HCT116 (cell line): ENCODE measurements at regions not wholly inside any gene's neighbourhood (a gene's known extent, or its start where the extent isn't known, plus 50 kb on each side); places are given as distances from the start of the nearest gene placed in this dataset.

ENCODE experiments used
- ATAC-seq: fragments of 200-7000 bp; cut with Tn5 transposase; 2 replicates; pipeline ENCODE4 v1.9.1; 2020; ENCODE audit warnings: mild to moderate bottlenecking, moderate library complexity
- BruUV-seq: library from RNA; stranded (reverse); fragments of 400-500 nt; replicated peaks from 2 replicates; lab custom pipeline; 2021; lab: Mats Ljungman, UMichigan
- CTCF ChIA-PET: fragments of 300-600 bp; sonication (Branson Sonifier 250); formaldehyde crosslinking; loops from one replicate; lab custom pipeline; 2021; ENCODE audit warnings: antibody characterized with exemption; lab: Charles Lee
- POLR2A ChIA-PET: fragments of 300-600, 350-600 bp; sonication (Branson Sonifier 250); formaldehyde crosslinking; loops from one replicate; lab custom pipeline; 2021; ENCODE audit warnings: antibody characterized with exemption; lab: Charles Lee
- RAD21 ChIA-PET, 2 experiments: fragments of 300-600 bp; sonication (Branson Sonifier 250); formaldehyde crosslinking; loops; one replicate each; lab custom pipeline; 2023; ENCODE audit warnings: low total read pairs in 2 of 2; ENCODE audit not compliant: uncharacterized antibody in 2 of 2, unreplicated experiment in 2 of 2, low non-redundant PET in 1 of 2; lab: Charles Lee
- DNase-seq: peaks from one replicate; pipeline ENCODE4 v3.0.0-alpha.2; 2010; ENCODE audit warnings: low read depth, low spot score
- H2AFZ ChIP-seq: fragments of 200-600 bp; shearing (Covaris generic), sonication (generic); 2 replicates; pipeline ENCODE4 v1.6.1; 2017; ENCODE audit warnings: low read depth, mixed run types, mixed read lengths, antibody characterized with exemption, low read length; ENCODE audit not compliant: poor library complexity, severe bottlenecking
- H3K27ac ChIP-seq: 2 replicates; pipeline ENCODE4 v1.5.1; 2012; ENCODE audit warnings: low read depth, low read length
- H3K27me3 ChIP-seq: fragments of 200-600 bp; sonication (generic); 2 replicates; pipeline ENCODE4 v1.6.1; 2016; ENCODE audit warnings: mixed run types, low read length, mixed read lengths; ENCODE audit not compliant: insufficient read depth
- H3K36me3 ChIP-seq, 2 experiments: fragments of 200-500 bp in 1 of 2; fragments of 200-600 bp in 1 of 2; sonication (Bioruptor generic) in 1 of 2; sonication (generic) in 1 of 2; 2 replicates each; pipeline versions ENCODE4 v1.5.1 to v1.6.1; 2014 to 2016; ENCODE audit warnings: low read length in 2 of 2, inconsistent platforms in 1 of 2, mixed read lengths in 1 of 2, mixed run types in 1 of 2; ENCODE audit not compliant: insufficient read depth in 2 of 2, control insufficient read depth in 1 of 2
- H3K4me1 ChIP-seq, 2 experiments: fragments of 200-600 bp in 1 of 2; sonication (generic) in 1 of 2; 2 replicates each; pipeline versions ENCODE4 v1.5.1 to v1.6.1; 2012 to 2017; ENCODE audit warnings: low read length in 2 of 2, inconsistent platforms in 1 of 2, mild to moderate bottlenecking in 1 of 2, mixed read lengths in 1 of 2, mixed run types in 1 of 2, moderate library complexity in 1 of 2; ENCODE audit not compliant: insufficient read depth in 2 of 2, control insufficient read depth in 1 of 2
- H3K4me2 ChIP-seq: fragments of 200-600 bp; sonication (generic); 2 replicates; pipeline ENCODE4 v1.6.1; 2017; ENCODE audit warnings: mixed run types, low read length, mixed read lengths
- H3K4me3 ChIP-seq, 2 experiments: fragments of 200-600 bp in 1 of 2; sonication (generic) in 1 of 2; replicated peaks in 1 of 2; 2 replicates each; pipeline ENCODE4 v1.5.1; 2011 to 2016; ENCODE audit warnings: low read length in 2 of 2, control low read depth in 1 of 2, low read depth in 1 of 2, mild to moderate bottlenecking in 1 of 2, mixed read lengths in 1 of 2, mixed run types in 1 of 2
- H3K79me2 ChIP-seq: fragments of 200-600 bp; sonication (generic); 2 replicates; pipeline ENCODE4 v1.6.1; 2017; ENCODE audit warnings: mild to moderate bottlenecking, mixed run types, low read length, moderate library complexity, mixed read lengths; ENCODE audit not compliant: insufficient read depth
- H3K9ac ChIP-seq: fragments of 200-600 bp; sonication (generic); 2 replicates; pipeline ENCODE4 v1.6.1; 2016; ENCODE audit warnings: low read length, mixed read lengths
- H3K9me2 ChIP-seq: fragments of 200-600 bp; sonication (generic), shearing (Covaris generic); 2 replicates; pipeline ENCODE4 v1.6.1; 2017; ENCODE audit warnings: mixed run types, mild to moderate bottlenecking, moderate library complexity; ENCODE audit not compliant: insufficient read depth
- H3K9me3 ChIP-seq, 2 experiments: fragments of 200-500 bp in 1 of 2; fragments of 200-600 bp in 1 of 2; sonication (Bioruptor generic) in 1 of 2; sonication (generic) in 1 of 2; 2 replicates each; pipeline ENCODE4 v1.6.1; 2014 to 2017; ENCODE audit warnings: low read length in 2 of 2, mixed read lengths in 2 of 2, inconsistent platforms in 1 of 2, low read depth in 1 of 2, mild to moderate bottlenecking in 1 of 2, mixed run types in 1 of 2, moderate library complexity in 1 of 2; ENCODE audit not compliant: control insufficient read depth in 1 of 2, insufficient read depth in 1 of 2
- H4K20me1 ChIP-seq: fragments of 200-600 bp; sonication (generic), shearing (Covaris generic); 2 replicates; pipeline ENCODE4 v1.6.1; 2017; ENCODE audit warnings: mixed run types, mild to moderate bottlenecking, moderate library complexity; ENCODE audit not compliant: insufficient read depth
- CEBPB ChIP-seq: IDR thresholded peaks from 2 replicates; pipeline ENCODE4 v1.6.1; 2012; ENCODE audit warnings: low read depth
- EGR1 ChIP-seq: IDR thresholded peaks from 2 replicates; pipeline ENCODE4 v1.6.1; 2012; ENCODE audit warnings: low read depth
- ELF1 ChIP-seq: IDR thresholded peaks from 2 replicates; pipeline ENCODE4 v1.6.1; 2012; ENCODE audit warnings: low read depth, borderline replicate concordance
- EZH2phosphoT487 ChIP-seq: fragments of 200-600 bp; IDR thresholded peaks from 2 replicates; pipeline ENCODE4 v1.6.1; 2018; ENCODE audit warnings: antibody characterized with exemption, borderline replicate concordance
- FOSL1 ChIP-seq: IDR thresholded peaks from 2 replicates; pipeline ENCODE4 v1.6.1; 2012; ENCODE audit warnings: low read depth
- MAX ChIP-seq: IDR thresholded peaks from 2 replicates; pipeline ENCODE4 v1.6.1; 2012
- POLR2AphosphoS5 ChIP-seq: IDR thresholded peaks from 2 replicates; pipeline ENCODE4 v1.6.1; 2011; ENCODE audit warnings: mild to moderate bottlenecking, low read depth, low read length, moderate library complexity
- RAD21 ChIP-seq: IDR thresholded peaks from 2 replicates; pipeline ENCODE4 v1.6.1; 2012; ENCODE audit warnings: low read depth, mild to moderate bottlenecking
- YY1 ChIP-seq: IDR thresholded peaks from 2 replicates; pipeline ENCODE4 v1.6.1; 2011; ENCODE audit warnings: low read length, low read depth, moderate library complexity, mild to moderate bottlenecking; ENCODE audit not compliant: insufficient replicate concordance; ENCODE audit errors: extremely low read depth
- ZBTB33 ChIP-seq: IDR thresholded peaks from 2 replicates; pipeline ENCODE4 v1.6.1; 2011; ENCODE audit warnings: mild to moderate bottlenecking, low read length, moderate library complexity; ENCODE audit not compliant: insufficient replicate concordance; ENCODE audit errors: extremely low read depth
- intact Hi-C: fragments of 100-400 bp; cut with micrococcal nuclease; formaldehyde crosslinking; loops from 2 replicates; pipeline ENCODE4 v1.10.0; 2022
- TF ChIP-seq, protein P1 (sequence below), 3 experiments: fragments of 200-600 bp in 1 of 3; sonication (generic) in 1 of 3; IDR thresholded peaks in 2 of 3; conservative IDR thresholded peaks in 1 of 3; 2 replicates each; pipeline ENCODE4 v1.5.1; 2012 to 2017; ENCODE audit warnings: low read depth in 2 of 3, low read length in 2 of 3, antibody characterized with exemption in 1 of 3, borderline replicate concordance in 1 of 3, control low read depth in 1 of 3, mild to moderate bottlenecking in 1 of 3, mixed read lengths in 1 of 3, mixed run types in 1 of 3, moderate library complexity in 1 of 3; ENCODE audit not compliant: insufficient read depth in 1 of 3

GRCh38 chr6:25130518-25130917 is 148.7 kb upstream of the CARMIL1 start:
- H3K4me1 ChIP-seq, result no peaks in the 10 kb centered on the region
- no peak overlapping the region for H3K9ac ChIP-seq
- ChIA-PET CTCF (no interaction called here), RAD21 (no interaction called here), POLR2A (interaction anchor here (0.6 kb wide), 1 partner anchor 393 kb away, joined by 3 read pairs; no protein-coding TSS in a partner anchor)
- DNase-seq (no peak), ATAC-seq (no peak)
- BruUV-seq, result no TSS peak
- H3K27ac ChIP-seq, result no peak overlapping the region
- H4K20me1 ChIP-seq, result no peaks in the 10 kb centered on the region
- no peaks in the 10 kb centered on the region for H3K36me3 ChIP-seq
- no peak for TF ChIP-seq CEBPB
- TF ChIP-seq, protein P1, sequence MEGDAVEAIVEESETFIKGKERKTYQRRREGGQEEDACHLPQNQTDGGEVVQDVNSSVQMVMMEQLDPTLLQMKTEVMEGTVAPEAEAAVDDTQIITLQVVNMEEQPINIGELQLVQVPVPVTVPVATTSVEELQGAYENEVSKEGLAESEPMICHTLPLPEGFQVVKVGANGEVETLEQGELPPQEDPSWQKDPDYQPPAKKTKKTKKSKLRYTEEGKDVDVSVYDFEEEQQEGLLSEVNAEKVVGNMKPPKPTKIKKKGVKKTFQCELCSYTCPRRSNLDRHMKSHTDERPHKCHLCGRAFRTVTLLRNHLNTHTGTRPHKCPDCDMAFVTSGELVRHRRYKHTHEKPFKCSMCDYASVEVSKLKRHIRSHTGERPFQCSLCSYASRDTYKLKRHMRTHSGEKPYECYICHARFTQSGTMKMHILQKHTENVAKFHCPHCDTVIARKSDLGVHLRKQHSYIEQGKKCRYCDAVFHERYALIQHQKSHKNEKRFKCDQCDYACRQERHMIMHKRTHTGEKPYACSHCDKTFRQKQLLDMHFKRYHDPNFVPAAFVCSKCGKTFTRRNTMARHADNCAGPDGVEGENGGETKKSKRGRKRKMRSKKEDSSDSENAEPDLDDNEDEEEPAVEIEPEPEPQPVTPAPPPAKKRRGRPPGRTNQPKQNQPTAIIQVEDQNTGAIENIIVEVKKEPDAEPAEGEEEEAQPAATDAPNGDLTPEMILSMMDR (IDR thresholded peaks at IDR 0.05 in 2 of 3, conservative IDR thresholded peaks at IDR 0.05 in 1 of 3; ENCODE audit: borderline replicate concordance in 1 of 3, insufficient read depth in 1 of 3, low read depth in 2 of 3, low read length in 2 of 3), result no peak
- TF ChIP-seq ZBTB33, result no peak
- TF ChIP-seq YY1, result no peak
- TF ChIP-seq POLR2AphosphoS5, result no peak
- no peak for TF ChIP-seq EGR1
- TF ChIP-seq MAX, result no peak
- TF ChIP-seq FOSL1, result no peak
- TF ChIP-seq RAD21, result no peak
- no peak for TF ChIP-seq ELF1
- TF ChIP-seq EZH2phosphoT487, result no peak
- H3K79me2 ChIP-seq, result no peaks in the 10 kb centered on the region
- no peak overlapping the region for H2AFZ ChIP-seq
- H3K4me3 ChIP-seq, result no peak overlapping the region
- no peaks in the 10 kb centered on the region for H3K27me3 ChIP-seq
- no peaks in the 10 kb centered on the region for H3K9me2 ChIP-seq
- intact Hi-C loops, result no loop called here
- no peak overlapping the region for H3K4me2 ChIP-seq
- H3K9me3 ChIP-seq, result no peaks in the 10 kb centered on the region
